ENCODE measurements at regions not wholly inside any gene's neighbourhood (a gene's known extent, or its start where the extent isn't known, plus 50 kb on each side); places are given as distances from the start of the nearest gene placed in this dataset.

DNA sequence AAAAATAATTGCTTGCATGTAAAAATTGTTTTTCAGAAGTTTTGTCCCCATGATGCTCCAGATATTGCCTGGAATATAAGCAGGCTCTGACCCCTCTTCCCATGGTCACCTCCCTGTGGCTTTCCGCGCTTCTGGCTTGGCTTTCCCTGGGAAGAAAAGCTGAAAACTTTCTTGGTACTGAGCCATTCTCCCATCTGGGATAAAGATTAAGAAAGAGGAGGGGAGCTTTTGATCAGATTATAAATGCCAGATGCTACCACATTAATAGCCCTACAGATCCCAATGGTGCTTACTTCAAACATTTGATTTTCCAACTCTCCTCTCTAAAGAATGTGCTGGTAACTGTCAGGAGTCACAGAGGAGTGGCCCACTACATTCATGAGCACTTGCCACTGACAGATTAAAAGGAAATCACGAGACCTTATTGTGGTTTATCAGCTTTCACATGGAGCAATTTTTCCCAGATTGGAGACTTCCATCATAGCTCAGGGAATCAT is 54.4 kb upstream of the GAB1 start:
- TF ChIP-seq POLR2A (IDR thresholded peaks at IDR 0.05) = no peak
- TF ChIP-seq, protein P1, sequence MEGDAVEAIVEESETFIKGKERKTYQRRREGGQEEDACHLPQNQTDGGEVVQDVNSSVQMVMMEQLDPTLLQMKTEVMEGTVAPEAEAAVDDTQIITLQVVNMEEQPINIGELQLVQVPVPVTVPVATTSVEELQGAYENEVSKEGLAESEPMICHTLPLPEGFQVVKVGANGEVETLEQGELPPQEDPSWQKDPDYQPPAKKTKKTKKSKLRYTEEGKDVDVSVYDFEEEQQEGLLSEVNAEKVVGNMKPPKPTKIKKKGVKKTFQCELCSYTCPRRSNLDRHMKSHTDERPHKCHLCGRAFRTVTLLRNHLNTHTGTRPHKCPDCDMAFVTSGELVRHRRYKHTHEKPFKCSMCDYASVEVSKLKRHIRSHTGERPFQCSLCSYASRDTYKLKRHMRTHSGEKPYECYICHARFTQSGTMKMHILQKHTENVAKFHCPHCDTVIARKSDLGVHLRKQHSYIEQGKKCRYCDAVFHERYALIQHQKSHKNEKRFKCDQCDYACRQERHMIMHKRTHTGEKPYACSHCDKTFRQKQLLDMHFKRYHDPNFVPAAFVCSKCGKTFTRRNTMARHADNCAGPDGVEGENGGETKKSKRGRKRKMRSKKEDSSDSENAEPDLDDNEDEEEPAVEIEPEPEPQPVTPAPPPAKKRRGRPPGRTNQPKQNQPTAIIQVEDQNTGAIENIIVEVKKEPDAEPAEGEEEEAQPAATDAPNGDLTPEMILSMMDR (IDR thresholded peaks at IDR 0.05) = no peak
